ENCODE measurements at regions not wholly inside any gene's neighbourhood (a gene's known extent, or its start where the extent isn't known, plus 50 kb on each side); places are given as distances from the start of the nearest gene placed in this dataset.

DNA sequence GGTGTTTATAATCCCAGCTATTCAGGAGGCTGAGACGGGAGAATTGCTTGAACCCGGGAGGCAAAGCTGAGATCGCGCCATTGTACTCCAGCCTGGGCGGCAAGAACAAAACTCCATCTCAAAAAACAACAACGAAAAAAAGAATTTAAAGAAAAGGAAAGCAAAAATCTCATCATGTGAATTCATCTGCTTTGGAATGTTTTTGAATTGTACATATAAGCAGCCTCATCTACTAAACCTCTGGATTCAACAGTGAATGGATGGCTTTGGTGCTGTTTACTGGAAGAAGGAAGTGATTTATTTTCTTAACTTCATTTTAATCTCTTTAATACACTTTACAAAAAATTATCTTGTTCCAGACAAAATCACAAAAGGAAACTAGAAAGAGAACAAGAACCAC, 51.8 kb upstream of the PNRC1 start:
- no peak overlapping the region for H3K4me3 ChIP-seq (replicated peaks; ENCODE audit: low read depth, low read length)
- no peak for DNase-seq (ENCODE audit: low read depth)
- TF ChIP-seq, protein P1, sequence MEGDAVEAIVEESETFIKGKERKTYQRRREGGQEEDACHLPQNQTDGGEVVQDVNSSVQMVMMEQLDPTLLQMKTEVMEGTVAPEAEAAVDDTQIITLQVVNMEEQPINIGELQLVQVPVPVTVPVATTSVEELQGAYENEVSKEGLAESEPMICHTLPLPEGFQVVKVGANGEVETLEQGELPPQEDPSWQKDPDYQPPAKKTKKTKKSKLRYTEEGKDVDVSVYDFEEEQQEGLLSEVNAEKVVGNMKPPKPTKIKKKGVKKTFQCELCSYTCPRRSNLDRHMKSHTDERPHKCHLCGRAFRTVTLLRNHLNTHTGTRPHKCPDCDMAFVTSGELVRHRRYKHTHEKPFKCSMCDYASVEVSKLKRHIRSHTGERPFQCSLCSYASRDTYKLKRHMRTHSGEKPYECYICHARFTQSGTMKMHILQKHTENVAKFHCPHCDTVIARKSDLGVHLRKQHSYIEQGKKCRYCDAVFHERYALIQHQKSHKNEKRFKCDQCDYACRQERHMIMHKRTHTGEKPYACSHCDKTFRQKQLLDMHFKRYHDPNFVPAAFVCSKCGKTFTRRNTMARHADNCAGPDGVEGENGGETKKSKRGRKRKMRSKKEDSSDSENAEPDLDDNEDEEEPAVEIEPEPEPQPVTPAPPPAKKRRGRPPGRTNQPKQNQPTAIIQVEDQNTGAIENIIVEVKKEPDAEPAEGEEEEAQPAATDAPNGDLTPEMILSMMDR (IDR thresholded peaks at IDR 0.05; ENCODE audit: low read length, missing control alignments) = no peak

DNA sequence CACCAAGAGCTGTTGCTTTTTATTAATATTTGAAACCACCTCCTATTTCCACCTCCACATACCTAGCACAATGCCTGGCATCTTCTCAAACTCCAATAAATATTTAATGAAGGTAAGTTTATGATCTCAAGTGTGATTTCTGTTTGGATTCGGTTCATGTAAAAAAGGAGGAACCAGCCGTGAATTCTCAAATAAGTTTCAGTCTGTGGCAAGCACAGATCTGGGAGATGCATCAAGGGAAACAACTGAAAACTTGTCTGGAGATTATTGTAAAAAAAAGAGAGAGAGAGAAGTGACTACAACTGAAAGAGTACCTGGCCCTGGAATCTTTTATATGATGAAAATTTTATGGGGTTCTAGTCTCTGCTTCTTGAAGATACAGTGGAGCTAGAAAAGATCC, 52.8 kb upstream of the PNRC1 start:
- DNase-seq (ENCODE audit: low read depth) = no peak

DNA sequence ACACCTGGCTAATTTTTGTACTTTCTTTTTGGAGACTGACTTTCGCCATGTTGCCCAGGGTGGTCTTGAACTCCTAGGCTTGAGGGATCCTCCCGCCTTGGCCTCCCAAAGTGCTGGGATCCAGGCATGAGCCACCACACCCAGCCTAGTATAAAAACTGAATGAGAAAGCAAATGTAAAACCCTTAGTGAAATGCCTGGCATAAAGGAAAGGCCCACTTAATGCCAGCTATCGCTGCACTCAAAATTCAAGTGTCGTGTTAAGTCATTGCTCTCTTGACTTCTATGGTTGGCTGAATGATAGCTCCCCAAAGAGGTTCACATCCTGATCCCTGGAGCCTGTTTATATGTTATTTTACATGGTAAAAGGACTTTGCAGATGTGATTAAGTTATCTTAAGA, 54.4 kb upstream of the PNRC1 start:
- no peak for DNase-seq (ENCODE audit: low read depth)
- no peak overlapping the region for H3K4me3 ChIP-seq (replicated peaks; ENCODE audit: low read depth, low read length)
- TF ChIP-seq, protein P1 (IDR thresholded peaks at IDR 0.05; ENCODE audit: low read length, missing control alignments) = no peak

More for the DNA sequence above, 52.8 kb upstream of the PNRC1 start:
- TF ChIP-seq, protein P1 (IDR thresholded peaks at IDR 0.05; ENCODE audit: low read length, missing control alignments) = no peak
- no peak overlapping the region for H3K4me3 ChIP-seq (replicated peaks; ENCODE audit: low read depth, low read length)

DNA sequence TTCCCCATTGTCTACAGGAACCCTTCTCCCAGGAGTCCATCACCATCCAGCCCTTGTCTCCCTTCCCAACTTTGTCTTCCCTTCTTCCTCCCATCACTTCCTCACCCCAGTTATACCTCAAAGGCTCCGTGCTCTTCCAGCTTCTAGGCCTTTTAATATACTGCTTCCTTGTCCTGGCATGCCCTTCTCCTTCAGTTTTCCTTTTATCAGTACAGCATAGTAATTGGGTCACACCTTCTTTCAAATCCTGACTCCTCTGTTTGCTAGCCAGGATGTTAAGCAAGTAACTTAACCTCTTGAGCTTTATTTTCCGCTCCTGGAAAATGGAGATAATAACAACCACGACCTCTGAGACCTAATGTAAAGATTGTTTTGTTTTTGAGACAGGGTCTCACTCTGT, 54.9 kb upstream of the PNRC1 start:
- TF ChIP-seq, protein P1 (IDR thresholded peaks at IDR 0.05; ENCODE audit: low read length, missing control alignments) = no peak
- no peak for DNase-seq (ENCODE audit: low read depth)
- no peak overlapping the region for H3K4me3 ChIP-seq (replicated peaks; ENCODE audit: low read depth, low read length)

DNA sequence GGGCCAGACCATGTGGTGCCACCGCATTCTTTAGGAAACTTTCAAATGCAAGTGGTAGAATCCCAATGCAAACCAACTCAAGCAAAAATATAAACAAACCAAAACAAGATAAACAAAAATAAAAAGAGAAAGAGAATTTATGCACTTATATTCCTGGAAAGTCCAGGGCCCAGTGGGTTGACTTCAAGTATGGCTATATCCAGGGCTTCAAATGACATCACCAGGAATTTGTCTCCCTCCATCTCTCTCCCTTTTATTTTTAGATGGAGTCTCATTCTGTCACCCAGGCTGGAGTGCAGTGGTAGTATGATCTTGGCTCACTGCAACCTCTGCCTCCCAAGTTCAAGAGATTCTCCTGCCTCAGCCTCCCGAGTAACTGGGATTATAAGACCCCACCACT, 56.1 kb upstream of the PNRC1 start:
- TF ChIP-seq, protein P1 (IDR thresholded peaks at IDR 0.05; ENCODE audit: low read length, missing control alignments) = no peak
- H3K4me3 ChIP-seq (replicated peaks; ENCODE audit: low read depth, low read length) = no peak overlapping the region
- DNase-seq (ENCODE audit: low read depth) = no peak

DNA sequence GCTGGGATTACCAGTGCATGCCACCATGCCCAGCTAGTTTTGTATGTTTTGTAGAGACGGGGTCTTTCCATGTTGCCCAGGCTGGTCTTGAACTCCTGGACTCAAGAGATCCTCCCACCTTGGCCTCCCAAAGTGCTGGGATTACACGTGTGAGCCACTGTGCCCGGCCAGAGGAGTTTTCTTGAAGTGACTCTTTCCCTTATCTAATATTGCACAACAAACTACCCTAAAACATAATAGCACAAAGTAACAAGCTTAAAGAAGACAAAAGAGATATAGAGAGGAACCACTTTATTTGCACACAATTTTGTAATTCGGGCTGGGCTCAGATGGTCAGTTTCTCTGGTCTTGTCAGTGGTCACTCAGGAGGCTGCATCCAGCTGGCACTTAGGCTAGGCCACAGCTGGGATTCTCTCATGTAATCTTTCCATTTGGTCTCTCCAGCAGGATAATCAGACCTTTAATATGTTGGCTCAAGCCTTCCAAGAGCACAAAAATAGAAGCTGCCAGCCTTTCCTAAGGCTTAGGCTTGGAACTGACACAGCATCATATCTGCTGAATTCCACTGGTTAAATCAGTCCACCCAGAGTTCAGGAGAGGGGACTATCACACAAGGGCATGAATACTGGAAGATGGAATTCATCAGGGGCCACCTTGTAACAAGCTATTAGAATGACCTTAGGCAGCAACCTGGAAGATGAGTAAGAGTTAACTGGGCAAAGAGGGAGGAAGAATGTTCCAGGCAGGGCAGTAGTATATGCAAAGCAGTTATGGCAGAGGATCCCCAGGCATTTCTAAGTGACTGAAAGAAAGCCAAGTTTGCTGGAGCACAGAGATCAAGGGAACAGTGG, 56.7 kb upstream of the PNRC1 start:
- TF ChIP-seq, protein P1 (IDR thresholded peaks at IDR 0.05; ENCODE audit: low read length, missing control alignments) = no peak
- H3K4me3 ChIP-seq (replicated peaks; ENCODE audit: low read depth, low read length) = no peak overlapping the region
- DNase-seq (ENCODE audit: low read depth) = peak; percentile 67

DNA sequence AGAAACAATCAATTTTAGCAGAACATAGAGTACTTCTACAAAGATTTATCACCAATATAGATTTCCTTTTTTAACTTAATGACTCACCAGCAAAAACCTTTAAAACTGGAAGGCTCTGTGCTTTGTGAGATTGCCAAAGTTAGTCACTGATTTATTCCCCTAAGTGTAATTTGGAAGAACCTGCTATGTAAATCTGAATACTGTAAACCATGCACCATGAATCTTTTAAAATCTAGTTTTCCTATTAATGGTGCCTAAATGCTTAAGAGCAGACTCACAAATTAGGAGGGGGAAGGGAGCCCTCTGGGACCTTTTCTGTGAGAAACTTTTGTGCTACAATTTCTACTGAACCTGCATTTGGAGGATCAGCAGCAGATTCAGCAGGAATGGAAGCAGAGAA, 57.8 kb upstream of the PNRC1 start:
- H3K4me3 ChIP-seq (replicated peaks; ENCODE audit: low read depth, low read length) = no peak overlapping the region
- TF ChIP-seq, protein P1 (IDR thresholded peaks at IDR 0.05; ENCODE audit: low read length, missing control alignments) = no peak
- DNase-seq (ENCODE audit: low read depth) = peak; percentile 67
